22Rv1 (cell line): ENCODE measurements at regions not wholly inside any gene's neighbourhood (a gene's known extent, or its start where the extent isn't known, plus 50 kb on each side); places are given as distances from the start of the nearest gene placed in this dataset.
"Not testable (repeated sequence)": the region's sequence is repeated elsewhere in the genome, so short reads cannot be mapped to it uniquely, and the experiment has no call there.

Experiments
- H3K27ac ChIP-seq: fragments of 450-650 bp; 2 replicates; pipeline ENCODE4 v1.5.1; 2017
- CTCF ChIP-seq: fragments of 450-650 bp; IDR thresholded peaks from 2 replicates; pipeline ENCODE4 v1.5.1; 2017; ENCODE audit warnings: mild to moderate bottlenecking
- ZFX ChIP-seq: fragments of 450-650 bp; IDR thresholded peaks from 2 replicates; pipeline ENCODE4 v1.6.1; 2017; ENCODE audit warnings: antibody characterized with exemption, borderline replicate concordance

- no peak overlapping the region for H3K27ac ChIP-seq
- TF ChIP-seq ZFX (no peak), CTCF (no peak)
Observed at GRCh38 chr16:65745201-65745708, 621.2 kb upstream of the CDH5 start.

GRCh38 chr16:65744401-65744800, 622.1 kb upstream of the CDH5 start:
- TF ChIP-seq CTCF (no peak), ZFX (no peak)
- H3K27ac ChIP-seq, result no peak overlapping the region

GRCh38 chr16:65743558-65743957, 621.7 kb upstream of the CDH11 start:
- H3K27ac ChIP-seq, result no peak overlapping the region
- no peak for TF ChIP-seq CTCF
- no peak for TF ChIP-seq ZFX

- TF ChIP-seq CTCF (no peak), ZFX (no peak)
Observed at GRCh38 chr16:65740711-65741110, 618.8 kb upstream of the CDH11 start.

GRCh38 chr16:65739518-65739917, 617.7 kb upstream of the CDH11 start:
- TF ChIP-seq CTCF (no peak), ZFX (no peak)
- H3K27ac ChIP-seq, result no peak overlapping the region

More at GRCh38 chr16:65740711-65741110, 618.8 kb upstream of the CDH11 start:
- H3K27ac ChIP-seq, result no peak overlapping the region

GRCh38 chr16:65737831-65738230, 616.0 kb upstream of the CDH11 start:
- TF ChIP-seq ZFX, result no peak
- TF ChIP-seq CTCF, result no peak
- no peak overlapping the region for H3K27ac ChIP-seq

- not testable (repeated sequence) for H3K27ac ChIP-seq
Observed at GRCh38 chr16:65735615-65736014, 613.8 kb upstream of the CDH11 start.

- no peak overlapping the region for H3K27ac ChIP-seq
- TF ChIP-seq ZFX (no peak), CTCF (no peak)
Observed at GRCh38 chr16:65733721-65734120, 611.9 kb upstream of the CDH11 start.
